ENCODE measurements at regions not wholly inside any gene's neighbourhood (a gene's known extent, or its start where the extent isn't known, plus 50 kb on each side); places are given as distances from the start of the nearest gene placed in this dataset.

DNA sequence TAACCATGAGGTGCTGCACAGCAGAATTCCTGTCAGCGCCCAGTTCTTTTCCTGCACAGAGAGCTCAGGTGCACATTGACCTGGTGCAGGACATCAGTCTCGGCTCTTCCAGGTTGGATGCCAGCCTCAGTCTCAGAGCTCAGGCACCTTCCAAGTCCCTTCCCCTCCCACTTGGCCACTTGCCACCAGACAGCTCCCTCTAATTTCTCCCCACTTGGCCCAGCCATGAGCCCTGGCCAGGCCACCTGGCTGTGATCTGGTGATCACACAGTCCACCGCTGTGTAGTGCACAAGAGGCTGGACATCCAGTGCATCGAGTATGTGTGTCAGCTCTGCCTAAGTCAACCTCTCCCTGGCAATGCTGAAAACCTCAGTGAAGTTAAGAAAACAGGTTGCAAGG, 336.6 kb upstream of the MYT1L start:
- Histone ChIP-seq H3K27me3 (ENCODE audit: control insufficient read depth in 4 of 4, insufficient read depth in 4 of 4, low read length in 3 of 4) (peaks cover 0 to 7% (median under 1%) of the 10 kb centered on the region in 4 donors), H3K4me3 (ENCODE audit: low read depth in 1 of 3, low read length in 3 of 3) (no peak overlapping the region), H3K27ac (ENCODE audit: low read depth in 1 of 2, low read length in 2 of 2) (no peak overlapping the region), H3K36me3 (ENCODE audit: control insufficient read depth in 4 of 4, insufficient read depth in 3 of 4, low read depth in 1 of 4, low read length in 3 of 4) (no peaks in the 10 kb centered on the region), H3K4me1 (ENCODE audit: control insufficient read depth in 4 of 4, insufficient read depth in 4 of 4, low read length in 3 of 4) (no peaks in the 10 kb centered on the region), H3K9ac (ENCODE audit: low read depth in 1 of 2, low read length in 2 of 2) (no peak overlapping the region), H3K9me3 (ENCODE audit: control insufficient read depth in 4 of 4, low read length in 3 of 4) (no peaks in the 10 kb centered on the region)
- no peak for DNase-seq (ENCODE audit: low spot score)
- no peak for TF ChIP-seq SP1 (IDR thresholded peaks at IDR 0.05)
- TF ChIP-seq RAD21 (IDR thresholded peaks at IDR 0.05): no peak
- TF ChIP-seq FOXA1 (IDR thresholded peaks at IDR 0.05): no peak
- TF ChIP-seq EGR1 (IDR thresholded peaks at IDR 0.05; ENCODE audit: low read depth in 2 of 2): no peak
- TF ChIP-seq, protein P1, sequence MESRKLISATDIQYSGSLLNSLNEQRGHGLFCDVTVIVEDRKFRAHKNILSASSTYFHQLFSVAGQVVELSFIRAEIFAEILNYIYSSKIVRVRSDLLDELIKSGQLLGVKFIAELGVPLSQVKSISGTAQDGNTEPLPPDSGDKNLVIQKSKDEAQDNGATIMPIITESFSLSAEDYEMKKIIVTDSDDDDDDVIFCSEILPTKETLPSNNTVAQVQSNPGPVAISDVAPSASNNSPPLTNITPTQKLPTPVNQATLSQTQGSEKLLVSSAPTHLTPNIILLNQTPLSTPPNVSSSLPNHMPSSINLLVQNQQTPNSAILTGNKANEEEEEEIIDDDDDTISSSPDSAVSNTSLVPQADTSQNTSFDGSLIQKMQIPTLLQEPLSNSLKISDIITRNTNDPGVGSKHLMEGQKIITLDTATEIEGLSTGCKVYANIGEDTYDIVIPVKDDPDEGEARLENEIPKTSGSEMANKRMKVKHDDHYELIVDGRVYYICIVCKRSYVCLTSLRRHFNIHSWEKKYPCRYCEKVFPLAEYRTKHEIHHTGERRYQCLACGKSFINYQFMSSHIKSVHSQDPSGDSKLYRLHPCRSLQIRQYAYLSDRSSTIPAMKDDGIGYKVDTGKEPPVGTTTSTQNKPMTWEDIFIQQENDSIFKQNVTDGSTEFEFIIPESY (IDR thresholded peaks at IDR 0.05): no peak
- TF ChIP-seq, protein P2, sequence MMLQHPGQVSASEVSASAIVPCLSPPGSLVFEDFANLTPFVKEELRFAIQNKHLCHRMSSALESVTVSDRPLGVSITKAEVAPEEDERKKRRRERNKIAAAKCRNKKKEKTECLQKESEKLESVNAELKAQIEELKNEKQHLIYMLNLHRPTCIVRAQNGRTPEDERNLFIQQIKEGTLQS (IDR thresholded peaks at IDR 0.05): no peak
- TF ChIP-seq FOXA2 (IDR thresholded peaks at IDR 0.05): no peak
- TF ChIP-seq, protein P3, sequence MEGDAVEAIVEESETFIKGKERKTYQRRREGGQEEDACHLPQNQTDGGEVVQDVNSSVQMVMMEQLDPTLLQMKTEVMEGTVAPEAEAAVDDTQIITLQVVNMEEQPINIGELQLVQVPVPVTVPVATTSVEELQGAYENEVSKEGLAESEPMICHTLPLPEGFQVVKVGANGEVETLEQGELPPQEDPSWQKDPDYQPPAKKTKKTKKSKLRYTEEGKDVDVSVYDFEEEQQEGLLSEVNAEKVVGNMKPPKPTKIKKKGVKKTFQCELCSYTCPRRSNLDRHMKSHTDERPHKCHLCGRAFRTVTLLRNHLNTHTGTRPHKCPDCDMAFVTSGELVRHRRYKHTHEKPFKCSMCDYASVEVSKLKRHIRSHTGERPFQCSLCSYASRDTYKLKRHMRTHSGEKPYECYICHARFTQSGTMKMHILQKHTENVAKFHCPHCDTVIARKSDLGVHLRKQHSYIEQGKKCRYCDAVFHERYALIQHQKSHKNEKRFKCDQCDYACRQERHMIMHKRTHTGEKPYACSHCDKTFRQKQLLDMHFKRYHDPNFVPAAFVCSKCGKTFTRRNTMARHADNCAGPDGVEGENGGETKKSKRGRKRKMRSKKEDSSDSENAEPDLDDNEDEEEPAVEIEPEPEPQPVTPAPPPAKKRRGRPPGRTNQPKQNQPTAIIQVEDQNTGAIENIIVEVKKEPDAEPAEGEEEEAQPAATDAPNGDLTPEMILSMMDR (IDR thresholded peaks at IDR 0.05; ENCODE audit: low read depth, low read length, missing input control): no peak
- TF ChIP-seq YY1 (IDR thresholded peaks at IDR 0.05): no peak
- no peak for TF ChIP-seq NR2F2 (IDR thresholded peaks at IDR 0.05)
- TF ChIP-seq, protein P4, sequence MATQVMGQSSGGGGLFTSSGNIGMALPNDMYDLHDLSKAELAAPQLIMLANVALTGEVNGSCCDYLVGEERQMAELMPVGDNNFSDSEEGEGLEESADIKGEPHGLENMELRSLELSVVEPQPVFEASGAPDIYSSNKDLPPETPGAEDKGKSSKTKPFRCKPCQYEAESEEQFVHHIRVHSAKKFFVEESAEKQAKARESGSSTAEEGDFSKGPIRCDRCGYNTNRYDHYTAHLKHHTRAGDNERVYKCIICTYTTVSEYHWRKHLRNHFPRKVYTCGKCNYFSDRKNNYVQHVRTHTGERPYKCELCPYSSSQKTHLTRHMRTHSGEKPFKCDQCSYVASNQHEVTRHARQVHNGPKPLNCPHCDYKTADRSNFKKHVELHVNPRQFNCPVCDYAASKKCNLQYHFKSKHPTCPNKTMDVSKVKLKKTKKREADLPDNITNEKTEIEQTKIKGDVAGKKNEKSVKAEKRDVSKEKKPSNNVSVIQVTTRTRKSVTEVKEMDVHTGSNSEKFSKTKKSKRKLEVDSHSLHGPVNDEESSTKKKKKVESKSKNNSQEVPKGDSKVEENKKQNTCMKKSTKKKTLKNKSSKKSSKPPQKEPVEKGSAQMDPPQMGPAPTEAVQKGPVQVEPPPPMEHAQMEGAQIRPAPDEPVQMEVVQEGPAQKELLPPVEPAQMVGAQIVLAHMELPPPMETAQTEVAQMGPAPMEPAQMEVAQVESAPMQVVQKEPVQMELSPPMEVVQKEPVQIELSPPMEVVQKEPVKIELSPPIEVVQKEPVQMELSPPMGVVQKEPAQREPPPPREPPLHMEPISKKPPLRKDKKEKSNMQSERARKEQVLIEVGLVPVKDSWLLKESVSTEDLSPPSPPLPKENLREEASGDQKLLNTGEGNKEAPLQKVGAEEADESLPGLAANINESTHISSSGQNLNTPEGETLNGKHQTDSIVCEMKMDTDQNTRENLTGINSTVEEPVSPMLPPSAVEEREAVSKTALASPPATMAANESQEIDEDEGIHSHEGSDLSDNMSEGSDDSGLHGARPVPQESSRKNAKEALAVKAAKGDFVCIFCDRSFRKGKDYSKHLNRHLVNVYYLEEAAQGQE (IDR thresholded peaks at IDR 0.05): no peak
- TF ChIP-seq TAF1 (conservative IDR thresholded peaks at IDR 0.05): no peak
- no peak for TF ChIP-seq GABPA (IDR thresholded peaks at IDR 0.05 in 1 of 2, conservative IDR thresholded peaks at IDR 0.05 in 1 of 2)
- TF ChIP-seq RXRA (IDR thresholded peaks at IDR 0.05): no peak
- TF ChIP-seq JUND (IDR thresholded peaks at IDR 0.05): no peak
- no peak for TF ChIP-seq HNF4G (IDR thresholded peaks at IDR 0.05)
- TF ChIP-seq, protein P5, sequence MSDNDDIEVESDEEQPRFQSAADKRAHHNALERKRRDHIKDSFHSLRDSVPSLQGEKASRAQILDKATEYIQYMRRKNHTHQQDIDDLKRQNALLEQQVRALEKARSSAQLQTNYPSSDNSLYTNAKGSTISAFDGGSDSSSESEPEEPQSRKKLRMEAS (IDR thresholded peaks at IDR 0.05): no peak
- no peak for TF ChIP-seq HNF4A (conservative IDR thresholded peaks at IDR 0.05)
- WGBS: 85% methylated on average over 4 of the region's 4 CpGs

DNA sequence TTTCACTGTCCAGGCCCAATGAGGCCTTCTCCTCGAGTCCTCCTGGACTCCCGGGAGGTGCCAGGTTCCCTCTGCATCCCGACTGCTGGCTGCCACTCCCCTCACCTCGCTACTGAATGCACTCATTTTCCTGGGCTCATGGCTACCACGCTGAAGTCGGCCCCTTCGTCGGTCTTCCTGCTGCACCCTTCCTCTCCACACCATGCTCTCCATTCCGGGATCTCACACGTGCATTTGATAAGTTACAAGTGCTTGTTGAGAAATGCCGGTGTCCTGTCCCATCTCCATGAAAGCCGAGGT, 334.7 kb upstream of the MYT1L start:
- 87% methylated on average over 12 of the region's 12 CpGs for WGBS
- peaks cover 0 to 5% (median under 1%) of the 10 kb centered on the region in 4 donors for H3K27me3 ChIP-seq (ENCODE audit: control insufficient read depth in 4 of 4, insufficient read depth in 4 of 4, low read length in 3 of 4)
- H3K4me3 ChIP-seq (ENCODE audit: low read depth in 1 of 3, low read length in 3 of 3): no peak overlapping the region
- DNase-seq (ENCODE audit: low spot score): no peak
- H3K27ac ChIP-seq (ENCODE audit: low read depth in 1 of 2, low read length in 2 of 2): no peak overlapping the region
- TF ChIP-seq TAF1 (conservative IDR thresholded peaks at IDR 0.05): no peak
- TF ChIP-seq, protein P5 (IDR thresholded peaks at IDR 0.05): no peak
- TF ChIP-seq HNF4G (IDR thresholded peaks at IDR 0.05): no peak
- no peak for TF ChIP-seq FOXA1 (IDR thresholded peaks at IDR 0.05)
- TF ChIP-seq RAD21 (IDR thresholded peaks at IDR 0.05): no peak
- TF ChIP-seq, protein P1 (IDR thresholded peaks at IDR 0.05): no peak
- TF ChIP-seq FOXA2 (IDR thresholded peaks at IDR 0.05): no peak
- TF ChIP-seq SP1 (IDR thresholded peaks at IDR 0.05): no peak
- H3K9ac ChIP-seq (ENCODE audit: low read depth in 1 of 2, low read length in 2 of 2): no peak overlapping the region
- H3K4me1 ChIP-seq (ENCODE audit: control insufficient read depth in 4 of 4, insufficient read depth in 4 of 4, low read length in 3 of 4): no peaks in the 10 kb centered on the region
- H3K36me3 ChIP-seq (ENCODE audit: control insufficient read depth in 4 of 4, insufficient read depth in 3 of 4, low read depth in 1 of 4, low read length in 3 of 4): no peaks in the 10 kb centered on the region
- H3K9me3 ChIP-seq (ENCODE audit: control insufficient read depth in 4 of 4, low read length in 3 of 4): no peaks in the 10 kb centered on the region

Data from liver (tissue), 8 donors.